ENCODE measurements at regions not wholly inside any gene's neighbourhood (a gene's known extent, or its start where the extent isn't known, plus 50 kb on each side); places are given as distances from the start of the nearest gene placed in this dataset.

DNA sequence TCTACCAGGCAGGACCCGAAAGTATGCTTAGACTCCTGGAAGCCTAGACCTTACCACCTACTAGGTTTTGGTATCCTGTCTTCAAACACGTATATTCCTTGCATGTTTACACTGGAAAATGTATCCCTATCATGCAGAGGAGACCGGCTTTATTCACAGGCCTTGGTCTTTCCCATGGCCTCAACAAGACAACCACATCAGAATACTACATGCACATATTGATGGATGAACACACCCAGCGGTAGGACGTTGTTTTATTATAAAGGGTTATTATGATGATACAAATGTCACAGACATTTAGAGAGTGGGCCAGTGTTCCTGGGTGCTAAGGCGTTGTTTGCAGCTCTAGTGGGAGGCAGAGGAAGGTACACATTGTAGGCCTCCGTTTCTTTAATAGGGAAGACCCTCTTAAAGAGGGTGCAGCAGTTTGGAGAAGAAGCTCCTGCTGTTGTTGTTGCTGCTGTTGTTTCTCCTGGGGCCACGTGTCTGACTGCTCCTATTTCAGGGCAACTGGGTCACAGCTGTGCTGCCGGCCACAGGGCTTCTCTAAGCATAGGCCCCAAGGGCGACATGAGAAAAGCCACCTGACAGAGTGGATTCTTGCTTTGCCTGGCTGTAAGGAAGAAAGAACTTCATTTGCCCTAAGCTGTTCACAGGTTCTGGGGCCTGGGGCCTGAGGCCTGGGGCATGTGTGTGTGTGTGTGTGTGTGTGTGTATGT is 98.3 kb upstream of the SASH1 start:
- Mint-ChIP-seq H3K36me3 (ENCODE audit: low read depth) (no peaks in the 10 kb centered on the region), H3K27me3 (ENCODE audit: low read depth) (no peaks in the 10 kb centered on the region), H3K4me3 (peak overlapping the region in 2 of 3 experiments; percentile 38 to 45), H3K4me1 (peaks cover 79% of the 10 kb centered on the region), H3K27ac (peak overlapping the region; percentile 81 to 84 (median 84)), H3K9me3 (no peaks in the 10 kb centered on the region)
- TF ChIP-seq, protein P1, sequence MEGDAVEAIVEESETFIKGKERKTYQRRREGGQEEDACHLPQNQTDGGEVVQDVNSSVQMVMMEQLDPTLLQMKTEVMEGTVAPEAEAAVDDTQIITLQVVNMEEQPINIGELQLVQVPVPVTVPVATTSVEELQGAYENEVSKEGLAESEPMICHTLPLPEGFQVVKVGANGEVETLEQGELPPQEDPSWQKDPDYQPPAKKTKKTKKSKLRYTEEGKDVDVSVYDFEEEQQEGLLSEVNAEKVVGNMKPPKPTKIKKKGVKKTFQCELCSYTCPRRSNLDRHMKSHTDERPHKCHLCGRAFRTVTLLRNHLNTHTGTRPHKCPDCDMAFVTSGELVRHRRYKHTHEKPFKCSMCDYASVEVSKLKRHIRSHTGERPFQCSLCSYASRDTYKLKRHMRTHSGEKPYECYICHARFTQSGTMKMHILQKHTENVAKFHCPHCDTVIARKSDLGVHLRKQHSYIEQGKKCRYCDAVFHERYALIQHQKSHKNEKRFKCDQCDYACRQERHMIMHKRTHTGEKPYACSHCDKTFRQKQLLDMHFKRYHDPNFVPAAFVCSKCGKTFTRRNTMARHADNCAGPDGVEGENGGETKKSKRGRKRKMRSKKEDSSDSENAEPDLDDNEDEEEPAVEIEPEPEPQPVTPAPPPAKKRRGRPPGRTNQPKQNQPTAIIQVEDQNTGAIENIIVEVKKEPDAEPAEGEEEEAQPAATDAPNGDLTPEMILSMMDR (IDR thresholded peaks at IDR 0.05; ENCODE audit: unreplicated experiment in 3 of 3): no peak

DNA sequence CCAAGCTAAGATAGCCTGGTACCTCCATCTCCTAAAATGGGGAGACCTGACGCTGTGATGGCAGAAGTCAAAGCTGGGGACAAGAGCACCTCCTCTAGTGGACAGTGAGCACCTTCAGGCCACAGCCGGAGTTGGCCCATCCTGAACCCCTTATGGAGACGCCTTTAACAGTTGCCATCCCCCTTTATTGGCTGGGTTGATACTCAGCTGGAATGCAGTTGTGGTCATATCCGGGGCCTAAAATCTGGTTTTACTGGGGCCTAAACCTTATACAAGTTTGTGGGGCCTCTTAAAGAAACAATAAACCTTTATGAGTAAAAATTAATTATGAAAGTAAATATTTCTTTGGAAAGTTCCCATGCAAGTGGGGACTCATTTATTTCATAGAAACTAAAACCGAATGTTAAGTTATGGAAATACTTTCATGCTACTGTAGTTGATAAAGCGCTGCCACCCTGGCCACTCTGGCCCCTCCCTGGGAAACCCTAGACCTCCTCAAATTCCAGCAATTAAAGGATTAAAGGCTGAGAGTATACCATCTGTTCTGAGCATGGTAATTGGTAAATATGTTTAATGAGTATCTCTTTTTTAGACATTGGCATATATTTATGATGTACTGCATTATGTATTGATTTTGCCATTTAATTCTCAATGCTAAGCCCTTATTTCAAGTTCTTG is 95.1 kb upstream of the SASH1 start:
- peaks cover 59% of the 10 kb centered on the region for H3K4me1 Mint-ChIP-seq
- no peaks in the 10 kb centered on the region for H3K27me3 Mint-ChIP-seq (ENCODE audit: low read depth)
- TF ChIP-seq, protein P1 (IDR thresholded peaks at IDR 0.05; ENCODE audit: unreplicated experiment in 3 of 3): no peak
- no peak overlapping the region for H3K4me3 Mint-ChIP-seq
- H3K9me3 Mint-ChIP-seq: no peaks in the 10 kb centered on the region
- peak overlapping the region in 1 of 3 experiments; percentile 52 for H3K27ac Mint-ChIP-seq
- H3K36me3 Mint-ChIP-seq (ENCODE audit: low read depth): no peaks in the 10 kb centered on the region

DNA sequence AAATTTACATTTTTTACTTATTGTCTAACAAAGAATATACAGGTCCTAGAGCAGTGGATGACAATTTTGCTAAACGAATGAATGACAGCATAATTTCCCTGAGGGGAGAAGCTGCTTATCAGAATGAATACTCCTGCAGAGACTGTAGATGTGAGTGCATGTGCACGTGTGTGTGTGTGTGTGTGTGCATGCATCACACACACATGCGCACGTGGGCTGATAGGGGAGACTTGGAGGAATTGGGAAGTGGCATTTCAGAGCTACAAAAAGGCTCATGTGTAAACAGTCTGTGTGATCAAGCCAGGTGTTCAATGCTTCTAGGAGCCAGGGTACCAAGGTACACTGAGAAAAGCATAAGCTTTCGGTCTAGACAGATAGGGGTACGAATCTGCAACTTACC is 93.5 kb upstream of the SASH1 start:
- TF ChIP-seq, protein P1 (IDR thresholded peaks at IDR 0.05; ENCODE audit: unreplicated experiment in 3 of 3): no peak
- H3K4me1 Mint-ChIP-seq: peaks cover 53% of the 10 kb centered on the region
- no peaks in the 10 kb centered on the region for H3K9me3 Mint-ChIP-seq
- H3K27me3 Mint-ChIP-seq (ENCODE audit: low read depth): no peaks in the 10 kb centered on the region
- no peak overlapping the region for H3K27ac Mint-ChIP-seq
- H3K36me3 Mint-ChIP-seq (ENCODE audit: low read depth): no peaks in the 10 kb centered on the region
- no peak overlapping the region for H3K4me3 Mint-ChIP-seq

DNA sequence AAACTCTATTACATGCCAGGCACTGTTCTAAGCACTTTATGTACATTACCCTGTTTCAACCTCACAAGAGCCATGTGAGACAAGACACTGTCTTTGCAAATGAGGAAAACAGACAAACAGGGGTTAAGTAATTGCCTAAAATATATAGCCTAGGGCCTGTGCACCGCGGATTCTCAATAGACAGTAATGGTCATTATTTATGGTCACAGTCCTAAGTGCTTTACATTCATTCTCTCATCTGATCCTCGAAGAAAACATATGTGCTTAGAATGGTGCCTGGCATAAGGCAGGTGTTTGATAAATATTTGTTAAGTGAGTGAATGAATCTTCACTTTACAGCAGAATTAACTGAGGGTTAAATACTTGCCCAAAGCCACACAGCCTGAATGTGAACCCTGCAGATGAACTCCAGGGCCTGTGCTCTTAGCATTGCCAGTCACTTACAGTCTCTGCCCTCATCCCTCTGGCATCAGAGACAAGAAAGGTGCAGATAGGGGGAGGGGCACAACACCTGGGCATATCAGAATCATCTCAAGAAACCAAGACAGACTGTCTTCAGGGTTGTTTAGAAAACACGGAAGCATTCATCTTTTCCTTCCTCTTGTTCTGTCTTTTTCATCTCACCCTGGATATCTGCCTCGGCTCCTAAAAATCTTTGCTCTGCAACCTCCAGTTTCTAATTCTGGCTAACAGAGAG is 92.8 kb upstream of the SASH1 start:
- TF ChIP-seq, protein P1 (IDR thresholded peaks at IDR 0.05; ENCODE audit: unreplicated experiment in 3 of 3): no peak
- no peak overlapping the region for H3K27ac Mint-ChIP-seq
- H3K4me3 Mint-ChIP-seq: no peak overlapping the region
- H3K9me3 Mint-ChIP-seq: no peaks in the 10 kb centered on the region
- no peaks in the 10 kb centered on the region for H3K36me3 Mint-ChIP-seq (ENCODE audit: low read depth)
- peaks cover 47% of the 10 kb centered on the region for H3K4me1 Mint-ChIP-seq
- no peaks in the 10 kb centered on the region for H3K27me3 Mint-ChIP-seq (ENCODE audit: low read depth)

DNA sequence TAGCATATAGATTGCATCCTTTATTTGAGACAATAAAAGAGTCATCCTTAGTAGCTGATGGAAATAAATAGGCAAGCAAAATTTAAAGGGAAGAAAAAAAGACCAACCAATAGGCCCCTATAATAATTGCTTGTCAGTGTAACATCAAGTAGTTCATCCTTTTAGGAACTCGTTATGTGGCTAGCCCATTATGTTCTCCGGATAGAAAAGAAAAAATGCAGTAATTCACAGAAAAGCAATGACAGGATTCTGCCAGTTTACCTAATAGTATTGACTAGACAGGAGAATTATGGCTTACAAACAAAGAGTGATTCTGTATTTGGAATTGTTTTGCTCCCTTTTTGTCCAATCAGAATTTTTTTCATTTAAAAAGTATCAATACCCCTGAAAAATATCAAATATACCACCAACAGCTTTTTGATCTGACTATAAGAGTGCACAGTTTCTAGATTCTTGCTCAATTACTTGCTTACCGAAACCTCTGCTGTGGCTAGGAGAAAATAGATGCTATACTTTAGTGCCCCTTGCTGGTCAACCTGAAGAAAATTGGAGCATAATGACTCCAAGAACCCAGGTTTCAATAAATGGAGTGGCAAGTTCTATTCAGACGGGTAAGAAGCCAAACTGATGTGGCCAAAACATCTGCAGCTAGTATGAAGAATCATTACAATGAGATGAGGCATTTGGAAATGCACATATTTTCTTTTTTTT is 91.5 kb upstream of the SASH1 start:
- TF ChIP-seq, protein P1 (IDR thresholded peaks at IDR 0.05; ENCODE audit: unreplicated experiment in 3 of 3): peak; percentile 36 to 52 (median 46)
- Mint-ChIP-seq H3K9me3 (no peaks in the 10 kb centered on the region), H3K27ac (no peak overlapping the region), H3K4me3 (no peak overlapping the region), H3K36me3 (ENCODE audit: low read depth) (no peaks in the 10 kb centered on the region), H3K4me1 (peaks cover 35% of the 10 kb centered on the region), H3K27me3 (ENCODE audit: low read depth) (no peaks in the 10 kb centered on the region)
